Activated B cell treated with CpG ODN at 0.5 μM for 24 hours (primary cell): ENCODE measurements at regions not wholly inside any gene's neighbourhood (a gene's known extent, or its start where the extent isn't known, plus 50 kb on each side); places are given as distances from the start of the nearest gene placed in this dataset.

Source experiments
- ATAC-seq: fragments of 200-7000 bp; cut with Tn5 transposase; one replicate; pipeline ENCODE4 v1.10.0; 2021; ENCODE audit warnings: low read depth, mild to moderate bottlenecking, moderate library complexity
- CTCF ChIA-PET: fragments of 350-600 bp; sonication (Branson Sonifier 250); formaldehyde crosslinking; loops from one replicate; lab custom pipeline; 2021; ENCODE audit warnings: antibody characterized with exemption; lab: Charles Lee
- POLR2A ChIA-PET: fragments of 350-600 bp; sonication (Branson Sonifier 250); formaldehyde crosslinking; loops from one replicate; lab custom pipeline; 2021; ENCODE audit warnings: antibody characterized with exemption; lab: Charles Lee
- DNase-seq: peaks from one replicate; pipeline ENCODE4 v3.0.0; 2022
- H3K27ac Mint-ChIP-seq: one replicate; pipeline ENCODE4 v1.8.0; 2020; ENCODE audit warnings: mixed read lengths
- H3K27me3 Mint-ChIP-seq: one replicate; pipeline ENCODE4 v1.8.0; 2021; ENCODE audit warnings: mixed read lengths
- H3K36me3 Mint-ChIP-seq: one replicate; pipeline ENCODE4 v1.8.0; 2021; ENCODE audit warnings: low read depth, mixed read lengths
- H3K4me1 Mint-ChIP-seq: one replicate; pipeline ENCODE4 v1.8.0; 2021; ENCODE audit warnings: mixed read lengths
- H3K4me3 Mint-ChIP-seq: one replicate; pipeline ENCODE4 v1.8.0; 2020; ENCODE audit warnings: mild to moderate bottlenecking, mixed read lengths
- H3K9me3 Mint-ChIP-seq: one replicate; pipeline ENCODE4 v1.8.0; 2020; ENCODE audit warnings: mixed read lengths
- intact Hi-C: fragments of 100-400 bp; cut with micrococcal nuclease; formaldehyde crosslinking; loops from one replicate; pipeline ENCODE4 v1.15.1; 2024
- TF ChIP-seq, protein P1 (sequence below): fragments of 200-600 bp; IDR thresholded peaks from one replicate; pipeline ENCODE4 v1.8.0; 2022; ENCODE audit warnings: antibody characterized with exemption, mild to moderate bottlenecking

DNA sequence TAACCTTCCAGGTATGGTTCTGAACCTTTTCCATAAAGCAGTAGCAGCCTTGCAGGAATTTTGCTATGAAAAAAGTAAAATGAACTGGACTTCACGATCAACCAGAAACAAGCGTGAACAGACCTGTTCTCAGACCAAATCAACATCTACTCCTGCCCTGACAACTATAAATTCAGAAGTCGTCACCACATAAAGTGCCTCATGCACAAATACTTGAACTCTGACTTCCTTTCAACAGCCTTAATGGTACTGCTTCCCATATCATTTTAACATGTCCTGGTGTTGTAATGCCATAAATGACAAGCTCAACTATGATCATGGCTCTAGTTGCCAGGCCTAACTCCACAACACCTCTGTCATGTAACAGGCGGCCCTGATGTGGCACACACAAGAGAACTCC lies 262.4 kb downstream of the MTX2 start:
- ChIA-PET CTCF (no interaction called here), POLR2A (no interaction called here)
- no peak for DNase-seq
- ATAC-seq: no peak
- Mint-ChIP-seq H3K9me3 (no peaks in the 10 kb centered on the region), H3K27me3 (peaks cover 27% of the 10 kb centered on the region), H3K4me3 (no peak overlapping the region), H3K4me1 (no peaks in the 10 kb centered on the region), H3K36me3 (no peaks in the 10 kb centered on the region), H3K27ac (no peak overlapping the region)
- intact Hi-C loops: no loop called here
- TF ChIP-seq, protein P1, sequence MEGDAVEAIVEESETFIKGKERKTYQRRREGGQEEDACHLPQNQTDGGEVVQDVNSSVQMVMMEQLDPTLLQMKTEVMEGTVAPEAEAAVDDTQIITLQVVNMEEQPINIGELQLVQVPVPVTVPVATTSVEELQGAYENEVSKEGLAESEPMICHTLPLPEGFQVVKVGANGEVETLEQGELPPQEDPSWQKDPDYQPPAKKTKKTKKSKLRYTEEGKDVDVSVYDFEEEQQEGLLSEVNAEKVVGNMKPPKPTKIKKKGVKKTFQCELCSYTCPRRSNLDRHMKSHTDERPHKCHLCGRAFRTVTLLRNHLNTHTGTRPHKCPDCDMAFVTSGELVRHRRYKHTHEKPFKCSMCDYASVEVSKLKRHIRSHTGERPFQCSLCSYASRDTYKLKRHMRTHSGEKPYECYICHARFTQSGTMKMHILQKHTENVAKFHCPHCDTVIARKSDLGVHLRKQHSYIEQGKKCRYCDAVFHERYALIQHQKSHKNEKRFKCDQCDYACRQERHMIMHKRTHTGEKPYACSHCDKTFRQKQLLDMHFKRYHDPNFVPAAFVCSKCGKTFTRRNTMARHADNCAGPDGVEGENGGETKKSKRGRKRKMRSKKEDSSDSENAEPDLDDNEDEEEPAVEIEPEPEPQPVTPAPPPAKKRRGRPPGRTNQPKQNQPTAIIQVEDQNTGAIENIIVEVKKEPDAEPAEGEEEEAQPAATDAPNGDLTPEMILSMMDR: no peak

DNA sequence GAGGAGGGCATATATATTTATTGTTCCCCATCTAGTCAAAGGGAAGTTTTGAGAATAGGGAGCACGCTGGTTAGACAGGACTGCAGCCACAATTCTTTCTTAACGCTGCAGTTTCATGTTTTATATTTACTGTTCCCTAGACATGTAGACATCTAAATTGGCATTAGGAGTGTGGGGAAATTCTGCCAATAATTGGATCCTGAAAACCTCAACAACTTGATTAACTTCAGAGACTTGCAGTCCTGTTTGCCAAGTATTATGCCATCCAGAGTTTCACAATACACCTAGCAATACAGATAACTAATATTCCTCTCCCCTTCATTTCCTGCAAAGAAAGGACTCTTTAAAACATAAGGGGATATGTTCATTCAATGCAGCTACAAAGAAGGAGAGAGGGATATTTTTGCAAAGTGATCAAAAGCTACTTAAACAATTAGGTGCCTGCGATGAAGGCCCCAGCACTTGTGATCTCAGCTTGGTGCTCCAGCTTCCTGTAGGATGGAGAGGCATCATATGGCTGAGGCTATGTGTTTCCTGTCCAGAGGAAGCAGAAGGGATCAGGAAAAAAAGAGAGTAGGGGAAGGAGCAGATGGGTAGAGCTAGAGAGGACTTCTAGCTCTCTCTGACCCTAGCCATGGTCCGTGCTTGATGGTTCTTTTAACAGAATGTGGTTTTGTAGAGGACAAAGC lies 264.4 kb downstream of the MTX2 start:
- Mint-ChIP-seq H3K36me3 (no peaks in the 10 kb centered on the region), H3K9me3 (no peaks in the 10 kb centered on the region), H3K27ac (no peak overlapping the region), H3K4me1 (no peaks in the 10 kb centered on the region), H3K27me3 (peaks cover 16% of the 10 kb centered on the region), H3K4me3 (no peak overlapping the region)
- TF ChIP-seq, protein P1: no peak
- intact Hi-C loops: no loop called here
- DNase-seq (no peak), ATAC-seq (no peak)
- POLR2A ChIA-PET: no interaction called here
- CTCF ChIA-PET: no interaction called here

DNA sequence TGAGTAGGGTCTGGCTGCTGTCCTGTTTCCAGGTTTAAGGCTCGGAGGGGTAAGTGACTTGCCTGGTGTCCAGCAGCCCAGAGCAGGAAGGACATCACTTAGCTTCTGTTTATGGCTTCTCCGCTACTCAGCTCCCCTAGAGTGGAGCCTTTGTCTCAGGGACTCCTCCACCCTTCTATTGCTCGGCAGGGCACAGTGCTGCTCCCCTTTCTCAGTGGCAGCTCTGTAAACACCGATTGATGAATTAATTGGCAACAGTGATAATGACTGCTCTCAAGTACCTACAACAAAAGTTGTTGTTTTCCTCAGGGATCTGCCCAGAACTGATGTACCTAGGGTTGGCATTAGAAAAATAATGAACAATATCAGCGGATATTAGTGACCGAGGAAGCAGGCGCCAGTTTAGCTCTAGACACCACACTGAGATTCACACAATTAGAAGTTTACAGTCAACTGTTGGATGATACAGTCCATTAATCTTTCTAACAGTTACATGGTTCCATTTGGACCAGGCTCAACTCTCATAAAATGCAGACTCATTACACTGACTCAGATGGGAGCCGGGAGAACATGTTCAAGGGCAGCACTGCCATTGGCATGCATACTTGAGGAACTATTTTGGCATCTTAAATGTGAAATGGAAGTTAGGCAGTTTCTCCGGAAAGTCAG lies 265.7 kb downstream of the MTX2 start:
- H3K4me3 Mint-ChIP-seq: no peak overlapping the region
- TF ChIP-seq, protein P1: no peak
- DNase-seq: no peak
- ChIA-PET CTCF (interaction anchor here (1.3 kb wide), 1 partner anchor 20 kb away, joined by 3 read pairs; no protein-coding TSS in a partner anchor), POLR2A (no interaction called here)
- intact Hi-C loops: no loop called here
- no peaks in the 10 kb centered on the region for H3K9me3 Mint-ChIP-seq
- H3K27me3 Mint-ChIP-seq: peaks cover 9% of the 10 kb centered on the region
- H3K27ac Mint-ChIP-seq: no peak overlapping the region
- no peak for ATAC-seq
- H3K4me1 Mint-ChIP-seq: no peaks in the 10 kb centered on the region
- no peaks in the 10 kb centered on the region for H3K36me3 Mint-ChIP-seq

DNA sequence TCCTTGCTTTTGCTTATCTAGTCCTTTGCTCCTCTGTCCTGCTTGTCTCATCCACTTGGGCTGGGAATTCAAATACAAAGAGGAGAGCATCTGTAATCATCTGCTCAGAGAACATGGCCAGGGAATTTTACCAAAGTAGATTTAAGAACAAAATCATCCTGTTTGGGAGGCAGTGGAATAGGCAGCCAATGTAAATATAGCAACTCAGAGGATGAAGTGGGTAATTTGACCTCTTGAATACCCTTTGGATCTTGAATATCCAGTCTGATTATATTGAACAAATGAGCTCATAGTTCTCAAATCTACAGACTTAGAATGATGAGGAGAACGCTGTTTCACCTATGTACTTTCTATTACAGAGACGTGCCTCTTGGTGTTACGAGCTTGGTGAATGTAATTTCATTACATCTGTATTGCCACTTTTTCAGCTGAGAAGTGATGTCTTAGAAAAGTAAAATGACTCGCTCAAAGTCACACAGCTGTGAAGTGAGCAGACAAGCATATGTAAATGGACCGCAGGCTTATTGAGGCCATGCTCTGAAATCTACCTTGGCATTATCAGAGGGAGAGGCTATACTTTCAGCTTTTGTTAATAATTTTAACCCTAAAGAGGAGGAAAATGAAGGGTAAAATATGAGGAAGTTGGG lies 266.3 kb downstream of the MTX2 start:
- Mint-ChIP-seq H3K27ac (no peak overlapping the region), H3K36me3 (no peaks in the 10 kb centered on the region), H3K27me3 (peaks cover 8% of the 10 kb centered on the region), H3K9me3 (no peaks in the 10 kb centered on the region), H3K4me3 (no peak overlapping the region), H3K4me1 (no peaks in the 10 kb centered on the region)
- POLR2A ChIA-PET: no interaction called here
- TF ChIP-seq, protein P1: no peak
- DNase-seq (no peak), ATAC-seq (no peak)
- CTCF ChIA-PET: interaction anchor here (1.3 kb wide), 1 partner anchor 19 kb away, joined by 3 read pairs; no protein-coding TSS in a partner anchor
- intact Hi-C loops: no loop called here
